ENCODE measurements at regions not wholly inside any gene's neighbourhood (a gene's known extent, or its start where the extent isn't known, plus 50 kb on each side); places are given as distances from the start of the nearest gene placed in this dataset.
A peak's percentile ranks its signal among the peaks of the same experiment; 100 is the strongest.

GRCh38 chr14:89029961-89030694 is 205.7 kb downstream of the TTC8 start:
- no peak overlapping the region for H3K27ac ChIP-seq (ENCODE audit: low read depth in 2 of 2, low read length in 2 of 2)
- H3K4me1 ChIP-seq (ENCODE audit: control insufficient read depth in 2 of 2, insufficient read depth in 2 of 2, low read length in 2 of 2) = peaks cover 4 to 6% of the 10 kb centered on the region in 2 donors
- H3K4me3 ChIP-seq (ENCODE audit: low read length in 2 of 2) = no peak overlapping the region
- no peaks in the 10 kb centered on the region for H3K9me3 ChIP-seq (ENCODE audit: control insufficient read depth in 2 of 2, low read length in 2 of 2)
- H3K36me3 ChIP-seq (ENCODE audit: control insufficient read depth in 2 of 2, insufficient read depth in 2 of 2, low read length in 2 of 2) = no peaks in the 10 kb centered on the region
- peaks cover 6 to 7% of the 10 kb centered on the region in 2 donors for H3K27me3 ChIP-seq (ENCODE audit: control insufficient read depth in 2 of 2, insufficient read depth in 2 of 2, low read length in 2 of 2)
- no peak overlapping the region for H3K9ac ChIP-seq (ENCODE audit: low read depth in 1 of 2, low read length in 2 of 2)

GRCh38 chr14:89030921-89031320 is 206.5 kb downstream of the TTC8 start:
- Histone ChIP-seq H3K4me3 (ENCODE audit: low read length in 2 of 2) (no peak overlapping the region), H3K9ac (ENCODE audit: low read depth in 1 of 2, low read length in 2 of 2) (no peak overlapping the region), H3K36me3 (ENCODE audit: control insufficient read depth in 2 of 2, insufficient read depth in 2 of 2, low read length in 2 of 2) (no peaks in the 10 kb centered on the region), H3K4me1 (ENCODE audit: control insufficient read depth in 2 of 2, insufficient read depth in 2 of 2, low read length in 2 of 2) (peaks cover 4 to 6% of the 10 kb centered on the region in 2 donors), H3K27ac (ENCODE audit: low read depth in 2 of 2, low read length in 2 of 2) (no peak overlapping the region), H3K27me3 (ENCODE audit: control insufficient read depth in 2 of 2, insufficient read depth in 2 of 2, low read length in 2 of 2) (peaks cover 6 to 7% of the 10 kb centered on the region in 2 donors), H3K9me3 (ENCODE audit: control insufficient read depth in 2 of 2, low read length in 2 of 2) (no peaks in the 10 kb centered on the region)

DNA sequence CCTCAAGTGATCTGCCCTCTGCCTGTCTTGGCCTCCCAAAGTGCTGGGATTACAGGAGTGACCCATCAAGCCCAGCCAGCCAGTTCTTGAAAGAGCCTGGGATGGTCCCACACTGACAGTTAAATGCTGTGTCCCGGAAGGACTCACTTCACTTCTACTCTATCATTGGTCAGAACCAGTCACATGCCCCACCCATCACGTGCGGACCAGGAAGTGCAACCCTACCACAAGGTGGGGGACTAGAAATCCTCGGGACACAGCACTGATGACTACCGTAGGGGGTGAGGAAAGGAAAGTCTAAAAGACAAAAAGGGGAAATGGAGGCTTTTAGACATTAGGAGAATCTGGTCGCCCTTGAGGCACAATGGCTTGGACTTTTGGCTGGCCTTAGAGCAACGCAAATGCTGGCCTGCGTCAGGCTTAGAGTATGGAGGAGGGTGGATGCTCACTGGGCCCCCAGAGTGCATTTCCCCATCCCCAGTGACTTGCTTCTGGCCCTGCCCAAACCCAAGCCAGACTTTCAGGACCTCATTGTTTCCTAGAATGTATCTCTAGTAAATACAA is 207.7 kb downstream of the TTC8 start:
- Histone ChIP-seq H3K9me3 (ENCODE audit: control insufficient read depth in 2 of 2, low read length in 2 of 2) (no peaks in the 10 kb centered on the region), H3K4me1 (ENCODE audit: control insufficient read depth in 2 of 2, insufficient read depth in 2 of 2, low read length in 2 of 2) (peaks cover 4 to 6% of the 10 kb centered on the region in 2 donors), H3K27ac (ENCODE audit: low read depth in 2 of 2, low read length in 2 of 2) (no peak overlapping the region), H3K9ac (ENCODE audit: low read depth in 1 of 2, low read length in 2 of 2) (no peak overlapping the region), H3K36me3 (ENCODE audit: control insufficient read depth in 2 of 2, insufficient read depth in 2 of 2, low read length in 2 of 2) (no peaks in the 10 kb centered on the region), H3K27me3 (ENCODE audit: control insufficient read depth in 2 of 2, insufficient read depth in 2 of 2, low read length in 2 of 2) (peaks cover 4 to 6% of the 10 kb centered on the region in 2 donors), H3K4me3 (ENCODE audit: low read length in 2 of 2) (no peak overlapping the region)

- Histone ChIP-seq H3K9ac (ENCODE audit: low read depth in 1 of 2, low read length in 2 of 2) (no peak overlapping the region), H3K9me3 (ENCODE audit: control insufficient read depth in 2 of 2, low read length in 2 of 2) (no peaks in the 10 kb centered on the region), H3K4me3 (ENCODE audit: low read length in 2 of 2) (no peak overlapping the region), H3K4me1 (ENCODE audit: control insufficient read depth in 2 of 2, insufficient read depth in 2 of 2, low read length in 2 of 2) (no peaks in the 10 kb centered on the region), H3K27ac (ENCODE audit: low read depth in 2 of 2, low read length in 2 of 2) (no peak overlapping the region), H3K27me3 (ENCODE audit: control insufficient read depth in 2 of 2, insufficient read depth in 2 of 2, low read length in 2 of 2) (peaks cover 0 to 4% of the 10 kb centered on the region in 2 donors), H3K36me3 (ENCODE audit: control insufficient read depth in 2 of 2, insufficient read depth in 2 of 2, low read length in 2 of 2) (no peaks in the 10 kb centered on the region)
Measured at GRCh38 chr14:89033756-89034155, 209.3 kb downstream of the TTC8 start.

DNA sequence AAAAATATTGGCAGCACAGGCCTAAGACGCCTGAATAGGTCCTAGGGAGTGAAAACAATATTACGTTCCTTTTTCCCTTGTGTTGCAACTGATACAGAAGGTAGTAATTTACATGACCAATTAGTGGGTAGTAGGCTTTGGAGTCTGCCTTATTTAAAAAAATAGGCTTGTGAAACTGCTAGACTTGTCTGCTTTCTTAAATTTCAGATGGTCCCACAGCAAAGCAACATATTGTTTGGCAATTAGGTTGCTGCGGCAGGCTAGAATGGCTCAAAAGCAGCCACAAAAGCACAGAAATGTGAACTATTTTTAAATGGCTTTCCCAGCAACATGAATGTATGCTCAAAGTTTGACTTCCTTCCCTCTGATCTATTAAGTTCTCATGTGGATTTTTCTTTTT is 211.9 kb downstream of the TTC8 start:
- H3K4me3 ChIP-seq (ENCODE audit: low read length in 2 of 2) = no peak overlapping the region
- no peaks in the 10 kb centered on the region for H3K9me3 ChIP-seq (ENCODE audit: control insufficient read depth in 2 of 2, low read length in 2 of 2)
- H3K4me1 ChIP-seq (ENCODE audit: control insufficient read depth in 2 of 2, insufficient read depth in 2 of 2, low read length in 2 of 2) = peaks cover 10 to 11% of the 10 kb centered on the region in 2 donors
- H3K27me3 ChIP-seq (ENCODE audit: control insufficient read depth in 2 of 2, insufficient read depth in 2 of 2, low read length in 2 of 2) = no peaks in the 10 kb centered on the region
- no peak overlapping the region for H3K27ac ChIP-seq (ENCODE audit: low read depth in 2 of 2, low read length in 2 of 2)
- H3K36me3 ChIP-seq (ENCODE audit: control insufficient read depth in 2 of 2, insufficient read depth in 2 of 2, low read length in 2 of 2) = no peaks in the 10 kb centered on the region
- no peak overlapping the region for H3K9ac ChIP-seq (ENCODE audit: low read depth in 1 of 2, low read length in 2 of 2)

GRCh38 chr14:89037065-89037464 is 212.6 kb downstream of the TTC8 start:
- Histone ChIP-seq H3K9me3 (ENCODE audit: control insufficient read depth in 2 of 2, low read length in 2 of 2) (no peaks in the 10 kb centered on the region), H3K36me3 (ENCODE audit: control insufficient read depth in 2 of 2, insufficient read depth in 2 of 2, low read length in 2 of 2) (no peaks in the 10 kb centered on the region), H3K4me1 (ENCODE audit: control insufficient read depth in 2 of 2, insufficient read depth in 2 of 2, low read length in 2 of 2) (peaks cover 11 to 12% of the 10 kb centered on the region in 2 donors), H3K27me3 (ENCODE audit: control insufficient read depth in 2 of 2, insufficient read depth in 2 of 2, low read length in 2 of 2) (no peaks in the 10 kb centered on the region), H3K4me3 (ENCODE audit: low read length in 2 of 2) (no peak overlapping the region), H3K27ac (ENCODE audit: low read depth in 2 of 2, low read length in 2 of 2) (no peak overlapping the region), H3K9ac (ENCODE audit: low read depth in 1 of 2, low read length in 2 of 2) (no peak overlapping the region)

GRCh38 chr14:89040080-89040459 is 215.6 kb downstream of the TTC8 start:
- no peaks in the 10 kb centered on the region for H3K36me3 ChIP-seq (ENCODE audit: control insufficient read depth in 2 of 2, insufficient read depth in 2 of 2, low read length in 2 of 2)
- H3K27ac ChIP-seq (ENCODE audit: low read depth in 2 of 2, low read length in 2 of 2) = peak overlapping the region in 1 of 2 donors; percentile 82
- peak overlapping the region in 1 of 2 donors; percentile 36 for H3K9ac ChIP-seq (ENCODE audit: low read depth in 1 of 2, low read length in 2 of 2)
- no peaks in the 10 kb centered on the region for H3K9me3 ChIP-seq (ENCODE audit: control insufficient read depth in 2 of 2, low read length in 2 of 2)
- peak overlapping the region in 1 of 2 donors; percentile 62 for H3K4me3 ChIP-seq (ENCODE audit: low read length in 2 of 2)
- no peaks in the 10 kb centered on the region for H3K27me3 ChIP-seq (ENCODE audit: control insufficient read depth in 2 of 2, insufficient read depth in 2 of 2, low read length in 2 of 2)
- H3K4me1 ChIP-seq (ENCODE audit: control insufficient read depth in 2 of 2, insufficient read depth in 2 of 2, low read length in 2 of 2) = peaks cover 11 to 12% of the 10 kb centered on the region in 2 donors

- Histone ChIP-seq H3K36me3 (ENCODE audit: control insufficient read depth in 2 of 2, insufficient read depth in 2 of 2, low read length in 2 of 2) (no peaks in the 10 kb centered on the region), H3K4me1 (ENCODE audit: control insufficient read depth in 2 of 2, insufficient read depth in 2 of 2, low read length in 2 of 2) (peaks cover 11 to 12% of the 10 kb centered on the region in 2 donors), H3K4me3 (ENCODE audit: low read length in 2 of 2) (peak overlapping the region; percentile 62 to 75), H3K9ac (ENCODE audit: low read depth in 1 of 2, low read length in 2 of 2) (peak overlapping the region; percentile 48 to 50), H3K9me3 (ENCODE audit: control insufficient read depth in 2 of 2, low read length in 2 of 2) (no peaks in the 10 kb centered on the region), H3K27me3 (ENCODE audit: control insufficient read depth in 2 of 2, insufficient read depth in 2 of 2, low read length in 2 of 2) (no peaks in the 10 kb centered on the region), H3K27ac (ENCODE audit: low read depth in 2 of 2, low read length in 2 of 2) (peak overlapping the region; percentile 61 to 82)
Measured at GRCh38 chr14:89040460-89041256, 216.2 kb downstream of the TTC8 start.

- H3K9ac ChIP-seq (ENCODE audit: low read depth in 1 of 2, low read length in 2 of 2) = no peak overlapping the region
- no peaks in the 10 kb centered on the region for H3K27me3 ChIP-seq (ENCODE audit: control insufficient read depth in 2 of 2, insufficient read depth in 2 of 2, low read length in 2 of 2)
- H3K4me3 ChIP-seq (ENCODE audit: low read length in 2 of 2) = peak overlapping the region; percentile 62 to 75
- H3K9me3 ChIP-seq (ENCODE audit: control insufficient read depth in 2 of 2, low read length in 2 of 2) = no peaks in the 10 kb centered on the region
- H3K4me1 ChIP-seq (ENCODE audit: control insufficient read depth in 2 of 2, insufficient read depth in 2 of 2, low read length in 2 of 2) = peaks cover 11 to 12% of the 10 kb centered on the region in 2 donors
- H3K36me3 ChIP-seq (ENCODE audit: control insufficient read depth in 2 of 2, insufficient read depth in 2 of 2, low read length in 2 of 2) = no peaks in the 10 kb centered on the region
- peak overlapping the region in 1 of 2 donors; percentile 82 for H3K27ac ChIP-seq (ENCODE audit: low read depth in 2 of 2, low read length in 2 of 2)
Measured at GRCh38 chr14:89041257-89041582, 216.8 kb downstream of the TTC8 start.

GRCh38 chr14:89042021-89042420 is 217.6 kb downstream of the TTC8 start:
- Histone ChIP-seq H3K27ac (ENCODE audit: low read depth in 2 of 2, low read length in 2 of 2) (no peak overlapping the region), H3K27me3 (ENCODE audit: control insufficient read depth in 2 of 2, insufficient read depth in 2 of 2, low read length in 2 of 2) (no peaks in the 10 kb centered on the region), H3K9ac (ENCODE audit: low read depth in 1 of 2, low read length in 2 of 2) (no peak overlapping the region)

More at GRCh38 chr14:89042021-89042420, 217.6 kb downstream of the TTC8 start:
- Histone ChIP-seq H3K4me3 (ENCODE audit: low read length in 2 of 2) (no peak overlapping the region), H3K9me3 (ENCODE audit: control insufficient read depth in 2 of 2, low read length in 2 of 2) (no peaks in the 10 kb centered on the region), H3K36me3 (ENCODE audit: control insufficient read depth in 2 of 2, insufficient read depth in 2 of 2, low read length in 2 of 2) (no peaks in the 10 kb centered on the region), H3K4me1 (ENCODE audit: control insufficient read depth in 2 of 2, insufficient read depth in 2 of 2, low read length in 2 of 2) (peaks cover 11 to 12% of the 10 kb centered on the region in 2 donors)

Measured in mucosa of rectum (tissue), 2 donors.